ENCODE measurements at regions not wholly inside any gene's neighbourhood (a gene's known extent, or its start where the extent isn't known, plus 50 kb on each side); places are given as distances from the start of the nearest gene placed in this dataset.
"Not testable (repeated sequence)": the region's sequence is repeated elsewhere in the genome, so short reads cannot be mapped to it uniquely, and the experiment has no call there.

GRCh38 chr5:89173528-89173927 is 290.5 kb upstream of the MEF2C start:
- no peak for DNase-seq

GRCh38 chr5:89168766-89169165 is 285.8 kb upstream of the MEF2C start:
- DNase-seq = no peak

DNA sequence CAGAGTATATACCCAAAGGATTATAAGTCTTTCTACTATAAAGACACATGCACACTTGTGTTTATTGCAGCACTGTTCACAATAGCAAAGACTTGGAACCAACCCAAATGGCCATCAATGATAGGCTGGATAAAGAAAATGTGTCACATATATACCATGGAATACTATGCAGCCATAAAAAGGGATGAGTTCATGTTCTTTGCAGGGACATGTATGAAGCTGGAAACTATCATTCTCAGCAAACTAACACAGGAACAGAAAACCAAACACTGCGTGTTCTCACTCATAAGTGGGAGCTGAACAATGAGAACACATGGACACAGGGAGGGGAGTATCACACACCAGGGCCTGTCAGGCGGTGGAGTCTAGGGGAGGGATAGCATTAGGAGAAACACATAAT is 281.7 kb upstream of the MEF2C start:
- not testable (repeated sequence) for DNase-seq

DNA sequence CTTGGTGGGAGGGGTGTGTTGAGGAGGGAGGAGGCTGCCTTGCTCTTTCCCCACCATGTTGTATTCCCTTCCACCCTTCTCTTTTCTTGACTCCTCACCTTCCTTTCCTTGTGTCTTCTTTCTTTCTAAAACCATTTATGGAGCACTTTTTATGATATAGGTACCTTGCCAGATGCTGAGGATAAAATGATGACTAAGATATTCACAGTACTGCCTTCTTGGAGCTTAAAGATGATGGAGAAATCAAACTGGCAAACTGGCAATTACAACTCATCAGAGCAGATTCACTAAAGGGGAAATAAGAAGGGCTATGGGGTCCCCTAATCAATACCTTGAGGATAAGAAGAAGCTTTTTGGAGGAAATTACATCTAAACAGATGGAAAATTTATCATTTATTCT is 273.2 kb upstream of the MEF2C start:
- DNase-seq = no peak

DNA sequence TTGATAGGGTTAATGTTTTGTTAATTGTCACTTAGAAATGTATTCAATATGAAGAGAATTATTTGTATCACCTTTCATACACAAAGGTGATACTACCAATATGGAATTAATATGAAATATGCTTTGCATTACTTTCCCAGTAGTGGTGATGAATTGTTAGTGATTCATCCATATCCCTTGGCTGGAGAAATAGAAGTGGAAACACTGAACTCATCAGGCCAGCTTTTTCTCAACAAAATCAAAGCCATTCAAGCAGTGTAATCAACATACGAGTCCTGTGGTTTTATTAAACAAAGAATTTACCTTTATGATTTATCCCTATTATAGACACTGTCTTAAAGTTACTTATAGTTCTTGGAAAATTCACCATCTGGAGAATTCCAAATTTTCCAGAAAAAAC is 264.0 kb upstream of the MEF2C start:
- no peak for DNase-seq

DNA sequence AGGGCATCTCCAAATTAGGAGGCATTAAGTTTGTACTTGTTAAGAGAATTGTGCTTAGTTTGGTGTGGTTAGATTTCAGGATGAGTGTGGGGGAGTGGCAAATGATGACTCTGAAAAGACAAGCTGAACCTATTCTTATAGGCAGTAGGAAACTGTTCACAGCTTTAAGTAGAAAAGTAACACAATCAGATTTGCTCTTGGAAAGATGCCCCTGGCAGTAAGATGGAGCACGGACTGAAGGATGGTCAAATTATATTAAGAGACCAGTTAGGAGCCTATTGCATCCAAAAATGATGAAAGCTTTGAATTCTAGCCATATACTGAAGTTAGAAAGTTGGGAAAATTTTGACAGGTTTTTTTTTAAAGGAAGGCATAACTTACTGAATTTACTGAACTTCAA is 254.2 kb upstream of the MEF2C start:
- DNase-seq = no peak

DNA sequence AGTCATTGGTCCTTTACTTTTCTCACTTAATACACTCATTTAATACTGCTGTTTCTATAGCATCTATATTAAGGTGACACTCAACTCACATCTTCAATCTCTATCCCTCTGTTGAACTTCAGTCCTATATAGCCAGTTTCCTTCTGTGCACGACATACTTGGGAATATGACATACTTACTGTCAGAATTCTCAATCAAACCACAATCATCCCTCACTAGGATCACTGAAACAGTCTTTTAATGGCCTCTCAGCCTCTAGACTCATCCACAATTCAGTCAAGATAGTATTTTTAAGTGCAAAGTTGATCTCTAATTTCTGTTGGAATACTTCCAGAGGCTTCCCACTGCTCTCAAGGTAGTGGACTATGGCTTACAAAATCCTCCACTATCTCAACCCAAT is 251.0 kb upstream of the MEF2C start:
- DNase-seq = no peak

- DNase-seq = no peak
Measured at GRCh38 chr5:89133129-89133528, 250.1 kb upstream of the MEF2C start.

GRCh38 chr5:89130851-89131250 is 247.9 kb upstream of the MEF2C start:
- no peak for DNase-seq

- DNase-seq = no peak
Measured at GRCh38 chr5:89129941-89130340, 247.0 kb upstream of the MEF2C start.

DNA sequence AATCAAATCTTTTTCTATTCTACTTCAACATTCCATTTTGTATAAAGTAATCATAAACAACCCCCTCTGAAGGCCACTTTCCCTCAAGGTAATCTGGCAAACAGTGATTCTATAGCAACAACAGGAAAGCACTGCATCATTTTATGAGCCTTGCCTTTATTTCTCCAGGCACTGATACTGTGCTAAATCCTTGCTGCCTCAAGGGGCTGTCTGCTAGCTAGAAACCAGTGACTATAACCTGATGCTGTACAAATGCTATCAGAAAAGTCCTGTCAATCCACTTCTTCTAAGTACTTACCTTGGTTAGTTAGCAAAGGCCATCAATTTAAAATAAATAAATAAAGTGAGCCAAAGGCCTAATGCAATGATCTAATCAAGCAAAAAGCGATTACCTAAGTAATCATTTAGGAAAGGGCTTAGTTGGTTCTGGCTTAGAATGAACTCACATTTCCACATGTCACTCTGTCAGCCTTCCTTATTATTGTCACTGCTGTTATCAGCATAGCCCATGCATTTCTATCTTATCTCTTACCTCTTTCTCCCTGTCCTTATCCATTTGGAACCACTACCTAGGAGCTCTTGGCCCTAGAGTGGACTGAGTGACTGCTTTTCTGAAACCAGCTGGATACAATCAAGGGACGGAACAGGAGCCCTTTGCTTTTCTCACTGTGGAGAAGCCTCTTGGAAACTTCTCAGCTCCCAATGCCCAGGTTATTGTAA is 246.1 kb upstream of the MEF2C start:
- DNase-seq = no peak

- DNase-seq = no peak
Measured at GRCh38 chr5:89128092-89128491, 245.1 kb upstream of the MEF2C start.

- DNase-seq = no peak
Measured at GRCh38 chr5:89127191-89127590, 244.2 kb upstream of the MEF2C start.

- DNase-seq = no peak
Measured at GRCh38 chr5:89125372-89125771, 242.4 kb upstream of the MEF2C start.

DNA sequence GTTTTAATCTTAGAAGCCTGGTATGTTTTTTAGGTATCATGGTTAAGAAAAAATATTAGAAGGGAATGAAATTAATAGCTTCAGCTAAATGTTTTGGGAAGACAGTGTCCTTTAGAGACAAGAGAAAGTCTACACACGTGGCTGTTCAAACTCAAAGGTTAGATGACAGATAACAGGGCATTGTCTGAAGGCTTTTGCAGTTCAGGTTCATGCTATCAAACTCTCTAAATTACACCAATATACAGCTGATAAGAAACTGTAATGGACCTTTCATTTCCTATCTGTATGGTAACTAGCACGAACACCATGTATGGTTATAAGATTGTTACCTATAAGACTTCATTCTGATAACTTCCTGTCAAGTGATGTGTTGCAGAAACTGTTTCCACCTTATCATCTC is 240.6 kb upstream of the MEF2C start:
- no peak for DNase-seq

DNA sequence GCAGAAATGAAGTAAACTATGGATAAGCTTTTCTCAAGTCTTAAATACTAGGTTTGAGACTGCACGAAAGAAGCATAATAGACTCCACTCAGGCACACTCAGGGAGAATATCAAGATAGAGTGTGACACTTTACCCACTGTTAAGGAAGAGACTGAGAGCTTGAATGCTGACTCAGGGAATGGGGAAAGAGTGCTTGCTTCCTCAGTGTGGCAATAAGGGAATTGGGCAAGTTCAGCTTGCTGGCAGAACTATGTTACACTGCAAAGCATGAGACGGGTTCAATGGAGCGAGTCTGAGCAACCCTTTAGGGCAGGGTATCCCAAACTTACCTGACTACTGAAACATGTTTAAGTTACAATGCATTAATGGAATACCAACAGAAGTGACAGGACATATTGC is 237.7 kb upstream of the MEF2C start:
- DNase-seq = no peak

DNA sequence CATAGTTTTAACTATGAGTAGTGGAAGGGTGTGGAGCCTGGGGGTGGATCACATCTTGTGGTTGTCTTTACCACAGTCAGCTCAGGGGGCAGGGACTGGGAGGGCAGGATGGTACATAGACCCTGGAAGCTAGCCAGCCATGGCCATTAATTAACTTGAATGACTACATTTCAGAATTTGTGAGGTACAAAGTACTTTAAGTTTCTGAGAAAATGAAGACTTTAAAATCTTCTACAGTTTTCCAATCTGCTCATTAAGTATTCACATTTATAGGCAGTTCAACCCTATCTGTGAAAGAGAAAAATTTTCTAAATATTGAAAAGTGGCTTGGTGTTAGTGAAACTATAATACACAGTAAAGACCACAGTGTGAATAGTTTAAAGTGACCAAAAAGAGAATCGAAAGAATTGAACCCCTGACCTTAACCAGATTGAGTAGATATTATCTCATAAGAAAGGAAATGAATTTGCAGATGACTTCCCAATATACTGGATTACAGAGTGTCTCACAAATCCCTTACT is 234.2 kb upstream of the MEF2C start:
- no peak for DNase-seq

DNA sequence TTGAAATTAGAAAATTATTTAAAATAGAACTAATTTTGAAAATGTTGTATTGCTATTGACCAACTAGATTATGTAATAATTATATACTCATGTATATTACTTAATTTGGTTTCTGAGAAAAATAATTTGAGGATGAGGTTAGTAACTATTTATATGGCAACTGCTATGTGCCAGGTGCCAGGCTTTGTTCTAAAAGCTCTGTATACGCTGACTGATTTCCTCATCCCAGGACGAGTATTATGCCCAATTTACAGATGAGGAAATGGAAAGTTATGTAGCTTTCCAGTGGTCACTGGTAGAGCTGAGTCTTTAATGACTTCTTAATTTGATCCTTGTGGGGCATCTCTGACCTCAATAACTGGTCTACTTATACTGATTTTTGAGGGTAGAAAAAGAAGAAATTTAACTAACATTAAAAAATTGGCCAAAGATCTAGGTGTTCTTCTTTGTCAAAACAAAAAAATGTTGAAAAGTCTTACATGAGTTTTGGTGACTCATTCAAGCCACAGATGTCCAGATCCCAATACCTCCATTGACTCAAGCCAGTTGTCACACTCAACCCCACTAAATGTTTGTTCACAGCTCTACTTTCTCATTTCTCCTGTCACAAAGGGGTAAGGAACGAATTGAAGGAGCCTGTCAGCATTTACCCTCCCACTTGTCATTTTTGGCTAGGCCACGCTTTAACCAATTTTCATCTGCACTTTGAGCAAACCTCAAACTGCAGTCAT is 228.1 kb upstream of the MEF2C start:
- DNase-seq = no peak

GRCh38 chr5:89106480-89106879 is 223.5 kb upstream of the MEF2C start:
- DNase-seq = no peak

GRCh38 chr5:89105836-89106235 is 222.9 kb upstream of the MEF2C start:
- no peak for DNase-seq

- DNase-seq = no peak
Measured at GRCh38 chr5:89105171-89105695, 222.2 kb upstream of the MEF2C start.

DNA sequence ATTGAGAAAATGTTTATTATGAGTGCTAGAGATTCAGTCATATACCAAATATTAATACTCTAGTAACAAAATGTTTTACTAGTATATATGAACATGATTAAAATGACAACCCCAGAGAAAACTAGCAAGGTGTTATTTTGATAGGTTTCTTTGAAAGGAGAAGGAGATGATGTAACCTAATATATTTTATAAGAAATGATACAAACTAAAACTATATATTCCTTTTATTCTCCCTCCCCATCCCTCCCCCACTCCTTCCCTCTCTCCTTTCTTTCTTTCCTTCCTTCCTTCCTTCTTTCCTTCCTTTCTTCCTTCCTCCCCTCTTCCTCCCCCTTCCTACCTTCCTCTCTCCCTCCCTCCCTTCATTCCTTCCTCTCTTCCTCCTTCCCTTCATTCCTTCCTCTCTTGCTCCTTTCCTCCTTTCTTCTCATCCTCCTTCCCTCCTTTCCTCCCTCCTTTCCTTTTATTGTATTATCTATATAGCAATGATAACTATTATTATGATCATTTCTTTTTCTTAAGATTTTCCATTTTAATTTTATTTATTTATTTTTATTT is 215.3 kb upstream of the MEF2C start:
- no peak for DNase-seq

- DNase-seq = no peak
Measured at GRCh38 chr5:89097103-89097502, 214.1 kb upstream of the MEF2C start.

- DNase-seq = no peak
Measured at GRCh38 chr5:89095341-89095740, 212.4 kb upstream of the MEF2C start.

All from stimulated activated naive CD4-positive, alpha-beta T cell treated with Interleukin-2 at 50 U/mL for 16 hours (primary cell).